IMR-90 (cell line): ENCODE measurements at regions not wholly inside any gene's neighbourhood (a gene's known extent, or its start where the extent isn't known, plus 50 kb on each side); places are given as distances from the start of the nearest gene placed in this dataset.

Source experiments
- CEBPB ChIP-seq: IDR thresholded peaks from 2 replicates; pipeline ENCODE4 v1.6.1; 2012; ENCODE audit warnings: low read depth, low read length, improper control_type of control experiment
- CHD1 ChIP-seq: IDR thresholded peaks from 2 replicates; pipeline ENCODE4 v1.6.1; 2012; ENCODE audit warnings: low read depth, low read length, improper control_type of control experiment
- MAZ ChIP-seq: IDR thresholded peaks from 2 replicates; pipeline ENCODE4 v1.6.1; 2012; ENCODE audit warnings: low read depth, mild to moderate bottlenecking, low read length, improper control_type of control experiment, moderate library complexity, borderline replicate concordance
- MXI1 ChIP-seq: IDR thresholded peaks from 2 replicates; pipeline ENCODE4 v1.6.1; 2012; ENCODE audit warnings: low read depth, mild to moderate bottlenecking, low read length, moderate library complexity, borderline replicate concordance
- NFE2L2 ChIP-seq: fragments of 150-350 bp; IDR thresholded peaks from 2 replicates; pipeline ENCODE4 v1.6.1; 2016; ENCODE audit warnings: low read depth, mild to moderate bottlenecking, low read length
- POLR2A ChIP-seq: IDR thresholded peaks from 2 replicates; pipeline ENCODE4 v1.6.1; 2012; ENCODE audit warnings: mild to moderate bottlenecking, low read depth, low read length
- RAD21 ChIP-seq: IDR thresholded peaks from 2 replicates; pipeline ENCODE4 v1.6.1; 2012; ENCODE audit warnings: low read length, improper control_type of control experiment
- RCOR1 ChIP-seq: IDR thresholded peaks from 2 replicates; pipeline ENCODE4 v1.6.1; 2012; ENCODE audit warnings: mild to moderate bottlenecking, low read length, improper control_type of control experiment; ENCODE audit not compliant: insufficient replicate concordance
- RFX5 ChIP-seq: IDR thresholded peaks from 2 replicates; pipeline ENCODE4 v1.8.0; 2012; ENCODE audit warnings: low read depth, mild to moderate bottlenecking, low read length, moderate library complexity
- TF ChIP-seq, protein P1 (sequence below): conservative IDR thresholded peaks from 2 replicates; pipeline ENCODE4 v1.5.1; 2012; ENCODE audit warnings: mild to moderate bottlenecking, low read depth, low read length, improper control_type of control experiment
- TF ChIP-seq, protein P2 (sequence below): fragments of 150-350 bp; IDR thresholded peaks from 2 replicates; pipeline ENCODE4 v1.6.1; 2017; ENCODE audit warnings: mild to moderate bottlenecking, antibody characterized with exemption, low read length, low read depth

DNA sequence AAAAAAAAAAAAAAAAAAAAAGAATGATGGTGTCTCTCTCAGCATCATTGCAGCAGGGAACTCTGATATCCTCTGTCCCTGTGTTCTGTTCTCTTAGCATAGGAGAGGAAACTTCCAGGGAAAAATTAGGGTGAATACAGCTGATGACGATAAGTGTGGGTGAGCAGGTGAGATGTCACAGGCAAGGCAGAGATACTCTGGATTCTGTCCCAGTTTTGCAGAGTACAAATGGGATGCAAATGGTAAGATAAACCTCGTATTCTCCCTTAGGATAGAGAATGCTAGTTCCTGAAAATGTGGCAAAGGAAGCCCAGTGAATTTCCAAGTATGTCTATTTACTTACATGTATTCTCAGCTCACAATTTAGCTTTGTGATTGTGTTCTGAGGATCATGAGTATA lies 671.6 kb upstream of the BOD1L1 start:
- TF ChIP-seq, protein P1, sequence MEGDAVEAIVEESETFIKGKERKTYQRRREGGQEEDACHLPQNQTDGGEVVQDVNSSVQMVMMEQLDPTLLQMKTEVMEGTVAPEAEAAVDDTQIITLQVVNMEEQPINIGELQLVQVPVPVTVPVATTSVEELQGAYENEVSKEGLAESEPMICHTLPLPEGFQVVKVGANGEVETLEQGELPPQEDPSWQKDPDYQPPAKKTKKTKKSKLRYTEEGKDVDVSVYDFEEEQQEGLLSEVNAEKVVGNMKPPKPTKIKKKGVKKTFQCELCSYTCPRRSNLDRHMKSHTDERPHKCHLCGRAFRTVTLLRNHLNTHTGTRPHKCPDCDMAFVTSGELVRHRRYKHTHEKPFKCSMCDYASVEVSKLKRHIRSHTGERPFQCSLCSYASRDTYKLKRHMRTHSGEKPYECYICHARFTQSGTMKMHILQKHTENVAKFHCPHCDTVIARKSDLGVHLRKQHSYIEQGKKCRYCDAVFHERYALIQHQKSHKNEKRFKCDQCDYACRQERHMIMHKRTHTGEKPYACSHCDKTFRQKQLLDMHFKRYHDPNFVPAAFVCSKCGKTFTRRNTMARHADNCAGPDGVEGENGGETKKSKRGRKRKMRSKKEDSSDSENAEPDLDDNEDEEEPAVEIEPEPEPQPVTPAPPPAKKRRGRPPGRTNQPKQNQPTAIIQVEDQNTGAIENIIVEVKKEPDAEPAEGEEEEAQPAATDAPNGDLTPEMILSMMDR, result no peak
- TF ChIP-seq MXI1 (no peak), POLR2A (no peak), RFX5 (no peak), CEBPB (no peak), CHD1 (no peak), MAZ (no peak), NFE2L2 (no peak), RAD21 (no peak), RCOR1 (no peak)
- TF ChIP-seq, protein P2, sequence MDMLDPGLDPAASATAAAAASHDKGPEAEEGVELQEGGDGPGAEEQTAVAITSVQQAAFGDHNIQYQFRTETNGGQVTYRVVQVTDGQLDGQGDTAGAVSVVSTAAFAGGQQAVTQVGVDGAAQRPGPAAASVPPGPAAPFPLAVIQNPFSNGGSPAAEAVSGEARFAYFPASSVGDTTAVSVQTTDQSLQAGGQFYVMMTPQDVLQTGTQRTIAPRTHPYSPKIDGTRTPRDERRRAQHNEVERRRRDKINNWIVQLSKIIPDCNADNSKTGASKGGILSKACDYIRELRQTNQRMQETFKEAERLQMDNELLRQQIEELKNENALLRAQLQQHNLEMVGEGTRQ, result no peak
